ENCODE measurements at regions not wholly inside any gene's neighbourhood (a gene's known extent, or its start where the extent isn't known, plus 50 kb on each side); places are given as distances from the start of the nearest gene placed in this dataset. TPM values are rescaled to one million over a fixed set of nuclear protein-coding genes. Genes with fewer than 3 reads are reported as not detected.

- H3K9ac ChIP-seq (ENCODE audit: low read depth in 1 of 3, low read length in 3 of 3): no peak overlapping the region
- no peaks in the 10 kb centered on the region for H3K4me1 ChIP-seq (ENCODE audit: control insufficient read depth in 3 of 3, insufficient read depth in 3 of 3, low read length in 3 of 3)
- no peaks in the 10 kb centered on the region for H3K36me3 ChIP-seq (ENCODE audit: control insufficient read depth in 3 of 3, insufficient read depth in 3 of 3, low read length in 3 of 3)
- peaks cover 0 to 4% (median 2%) of the 10 kb centered on the region in 3 donors for H3K9me3 ChIP-seq (ENCODE audit: control insufficient read depth in 3 of 3, low read length in 3 of 3)
- no peak overlapping the region for H3K27ac ChIP-seq (ENCODE audit: low read depth, low read length)
- no peaks in the 10 kb centered on the region for H3K27me3 ChIP-seq (ENCODE audit: control insufficient read depth in 3 of 3, insufficient read depth in 3 of 3, low read length in 3 of 3)
- H3K4me3 ChIP-seq (ENCODE audit: low read length in 3 of 3): no peak overlapping the region
These were observed 50.3 kb upstream of the TRIB2 start for GRCh38 chr2:12666445-12666844.

Small RNA genes in the stretch of these regions (small RNA-seq; reads per million reads assigned to genes)
- 0.42 reads per million, percentile 53 among the genes with 10 or more reads in this experiment for gene MIR3681
- gene RF00093: not detected
- gene RNU6-843P: not detected

Measured in skeletal muscle tissue (tissue), 4 donors.